HL-60 (cell line): ENCODE measurements at regions not wholly inside any gene's neighbourhood (a gene's known extent, or its start where the extent isn't known, plus 50 kb on each side); places are given as distances from the start of the nearest gene placed in this dataset.

Experiments
- GABPA ChIP-seq: IDR thresholded peaks from 2 replicates; pipeline ENCODE4 v1.6.1; 2012; ENCODE audit warnings: low read depth
- POLR2AphosphoS5 ChIP-seq: IDR thresholded peaks from 2 replicates; pipeline ENCODE4 v1.6.1; 2012; ENCODE audit warnings: low read depth
- REST ChIP-seq: IDR thresholded peaks from 2 replicates; pipeline ENCODE4 v1.6.1; 2012; ENCODE audit warnings: low read depth; ENCODE audit not compliant: insufficient replicate concordance
- SPI1 ChIP-seq: IDR thresholded peaks from 2 replicates; pipeline ENCODE4 v1.6.1; 2012; ENCODE audit warnings: low read depth, mild to moderate bottlenecking, borderline replicate concordance
- TF ChIP-seq, protein P1 (sequence below): IDR thresholded peaks from one replicate; pipeline ENCODE4 v1.5.1; 2011; ENCODE audit warnings: low read length, control low read depth, inconsistent platforms; ENCODE audit not compliant: insufficient read depth

DNA sequence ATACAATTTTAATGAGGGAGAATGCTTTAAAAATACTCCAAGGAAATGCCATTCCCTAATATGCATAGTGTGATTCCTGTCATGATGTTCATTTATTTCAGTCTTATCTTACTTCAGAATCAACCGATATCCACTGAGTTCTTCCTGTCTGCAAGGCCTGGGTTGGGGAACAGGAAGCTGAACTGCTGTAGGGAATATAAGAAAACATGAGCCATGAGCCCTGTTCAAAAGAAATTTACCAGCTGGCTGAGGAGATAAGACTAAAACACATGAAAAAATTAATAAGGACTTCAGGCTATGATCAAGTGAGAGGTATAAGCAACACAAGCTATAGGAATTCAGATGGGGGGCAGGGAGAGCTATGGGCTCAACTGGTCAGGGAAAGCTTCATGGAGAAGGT lies 184.7 kb downstream of the PLPP4 start:
- TF ChIP-seq REST: no peak
- TF ChIP-seq POLR2AphosphoS5: no peak
- TF ChIP-seq, protein P1, sequence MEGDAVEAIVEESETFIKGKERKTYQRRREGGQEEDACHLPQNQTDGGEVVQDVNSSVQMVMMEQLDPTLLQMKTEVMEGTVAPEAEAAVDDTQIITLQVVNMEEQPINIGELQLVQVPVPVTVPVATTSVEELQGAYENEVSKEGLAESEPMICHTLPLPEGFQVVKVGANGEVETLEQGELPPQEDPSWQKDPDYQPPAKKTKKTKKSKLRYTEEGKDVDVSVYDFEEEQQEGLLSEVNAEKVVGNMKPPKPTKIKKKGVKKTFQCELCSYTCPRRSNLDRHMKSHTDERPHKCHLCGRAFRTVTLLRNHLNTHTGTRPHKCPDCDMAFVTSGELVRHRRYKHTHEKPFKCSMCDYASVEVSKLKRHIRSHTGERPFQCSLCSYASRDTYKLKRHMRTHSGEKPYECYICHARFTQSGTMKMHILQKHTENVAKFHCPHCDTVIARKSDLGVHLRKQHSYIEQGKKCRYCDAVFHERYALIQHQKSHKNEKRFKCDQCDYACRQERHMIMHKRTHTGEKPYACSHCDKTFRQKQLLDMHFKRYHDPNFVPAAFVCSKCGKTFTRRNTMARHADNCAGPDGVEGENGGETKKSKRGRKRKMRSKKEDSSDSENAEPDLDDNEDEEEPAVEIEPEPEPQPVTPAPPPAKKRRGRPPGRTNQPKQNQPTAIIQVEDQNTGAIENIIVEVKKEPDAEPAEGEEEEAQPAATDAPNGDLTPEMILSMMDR: no peak
- TF ChIP-seq GABPA: no peak
- no peak for TF ChIP-seq SPI1
